ENCODE measurements at regions not wholly inside any gene's neighbourhood (a gene's known extent, or its start where the extent isn't known, plus 50 kb on each side); places are given as distances from the start of the nearest gene placed in this dataset.

DNA sequence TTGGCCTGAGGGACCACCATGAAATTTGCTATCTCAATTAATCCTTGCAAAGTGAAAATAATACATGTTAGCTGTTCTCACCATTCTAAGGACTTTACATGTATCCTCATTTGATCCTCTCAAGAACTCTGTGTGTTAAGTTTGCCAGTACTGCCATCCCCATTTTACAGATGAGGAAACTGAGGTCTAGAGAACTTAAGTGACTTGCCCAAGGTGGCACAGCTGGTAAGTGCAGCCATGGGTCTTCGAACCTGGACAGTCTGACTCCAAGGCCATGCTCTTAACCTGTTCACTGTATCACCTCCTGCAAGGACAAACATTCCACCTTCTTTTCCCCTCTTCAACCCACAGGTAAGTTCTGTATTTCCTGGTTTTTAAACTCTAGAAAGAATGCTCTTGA lies 85.3 kb upstream of the NFE2L3 start:
- Histone ChIP-seq H3K27me3 (ENCODE audit: insufficient read depth, poor library complexity, severe bottlenecking) (no peaks in the 10 kb centered on the region), H3K27ac (replicated peaks) (no peak overlapping the region), H3K4me3 (replicated peaks; ENCODE audit: insufficient read depth, low read length) (no peak overlapping the region)
- TF ChIP-seq POLR2AphosphoS5 (IDR thresholded peaks at IDR 0.05; ENCODE audit: low read depth) (no peak), GABPA (IDR thresholded peaks at IDR 0.05; ENCODE audit: low read depth) (no peak), SPI1 (IDR thresholded peaks at IDR 0.05; ENCODE audit: borderline replicate concordance, low read depth) (no peak)
- TF ChIP-seq, protein P1, sequence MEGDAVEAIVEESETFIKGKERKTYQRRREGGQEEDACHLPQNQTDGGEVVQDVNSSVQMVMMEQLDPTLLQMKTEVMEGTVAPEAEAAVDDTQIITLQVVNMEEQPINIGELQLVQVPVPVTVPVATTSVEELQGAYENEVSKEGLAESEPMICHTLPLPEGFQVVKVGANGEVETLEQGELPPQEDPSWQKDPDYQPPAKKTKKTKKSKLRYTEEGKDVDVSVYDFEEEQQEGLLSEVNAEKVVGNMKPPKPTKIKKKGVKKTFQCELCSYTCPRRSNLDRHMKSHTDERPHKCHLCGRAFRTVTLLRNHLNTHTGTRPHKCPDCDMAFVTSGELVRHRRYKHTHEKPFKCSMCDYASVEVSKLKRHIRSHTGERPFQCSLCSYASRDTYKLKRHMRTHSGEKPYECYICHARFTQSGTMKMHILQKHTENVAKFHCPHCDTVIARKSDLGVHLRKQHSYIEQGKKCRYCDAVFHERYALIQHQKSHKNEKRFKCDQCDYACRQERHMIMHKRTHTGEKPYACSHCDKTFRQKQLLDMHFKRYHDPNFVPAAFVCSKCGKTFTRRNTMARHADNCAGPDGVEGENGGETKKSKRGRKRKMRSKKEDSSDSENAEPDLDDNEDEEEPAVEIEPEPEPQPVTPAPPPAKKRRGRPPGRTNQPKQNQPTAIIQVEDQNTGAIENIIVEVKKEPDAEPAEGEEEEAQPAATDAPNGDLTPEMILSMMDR (IDR thresholded peaks at IDR 0.05; ENCODE audit: insufficient read depth, low read length), result no peak
- TF ChIP-seq, protein P2, sequence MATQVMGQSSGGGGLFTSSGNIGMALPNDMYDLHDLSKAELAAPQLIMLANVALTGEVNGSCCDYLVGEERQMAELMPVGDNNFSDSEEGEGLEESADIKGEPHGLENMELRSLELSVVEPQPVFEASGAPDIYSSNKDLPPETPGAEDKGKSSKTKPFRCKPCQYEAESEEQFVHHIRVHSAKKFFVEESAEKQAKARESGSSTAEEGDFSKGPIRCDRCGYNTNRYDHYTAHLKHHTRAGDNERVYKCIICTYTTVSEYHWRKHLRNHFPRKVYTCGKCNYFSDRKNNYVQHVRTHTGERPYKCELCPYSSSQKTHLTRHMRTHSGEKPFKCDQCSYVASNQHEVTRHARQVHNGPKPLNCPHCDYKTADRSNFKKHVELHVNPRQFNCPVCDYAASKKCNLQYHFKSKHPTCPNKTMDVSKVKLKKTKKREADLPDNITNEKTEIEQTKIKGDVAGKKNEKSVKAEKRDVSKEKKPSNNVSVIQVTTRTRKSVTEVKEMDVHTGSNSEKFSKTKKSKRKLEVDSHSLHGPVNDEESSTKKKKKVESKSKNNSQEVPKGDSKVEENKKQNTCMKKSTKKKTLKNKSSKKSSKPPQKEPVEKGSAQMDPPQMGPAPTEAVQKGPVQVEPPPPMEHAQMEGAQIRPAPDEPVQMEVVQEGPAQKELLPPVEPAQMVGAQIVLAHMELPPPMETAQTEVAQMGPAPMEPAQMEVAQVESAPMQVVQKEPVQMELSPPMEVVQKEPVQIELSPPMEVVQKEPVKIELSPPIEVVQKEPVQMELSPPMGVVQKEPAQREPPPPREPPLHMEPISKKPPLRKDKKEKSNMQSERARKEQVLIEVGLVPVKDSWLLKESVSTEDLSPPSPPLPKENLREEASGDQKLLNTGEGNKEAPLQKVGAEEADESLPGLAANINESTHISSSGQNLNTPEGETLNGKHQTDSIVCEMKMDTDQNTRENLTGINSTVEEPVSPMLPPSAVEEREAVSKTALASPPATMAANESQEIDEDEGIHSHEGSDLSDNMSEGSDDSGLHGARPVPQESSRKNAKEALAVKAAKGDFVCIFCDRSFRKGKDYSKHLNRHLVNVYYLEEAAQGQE (IDR thresholded peaks at IDR 0.05; ENCODE audit: insufficient replicate concordance, low read depth), result no peak
- no peak for DNase-seq (ENCODE audit: low read depth in 1 of 2, low spot score in 1 of 2)

DNA sequence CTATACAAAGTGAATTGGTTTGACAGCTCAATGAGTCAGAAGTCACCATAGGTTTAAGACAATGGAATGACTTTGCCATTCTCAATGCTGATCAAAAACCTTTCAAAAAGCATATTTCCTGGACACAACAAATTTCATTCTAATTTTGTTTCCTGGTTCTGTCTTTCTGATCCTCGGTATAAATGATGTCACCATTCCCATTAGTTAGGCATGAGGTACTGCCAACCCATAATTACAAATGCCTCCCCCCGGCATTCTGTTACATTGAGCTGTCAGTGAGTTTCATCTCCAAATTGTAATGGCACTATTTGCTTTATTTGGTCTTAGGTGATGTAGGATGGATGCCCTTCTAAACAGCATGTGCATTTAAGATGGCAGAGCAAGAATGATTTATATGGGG lies 81.7 kb upstream of the NFE2L3 start:
- no peaks in the 10 kb centered on the region for H3K27me3 ChIP-seq (ENCODE audit: insufficient read depth, poor library complexity, severe bottlenecking)
- TF ChIP-seq, protein P1 (IDR thresholded peaks at IDR 0.05; ENCODE audit: insufficient read depth, low read length), result no peak
- TF ChIP-seq SPI1 (IDR thresholded peaks at IDR 0.05; ENCODE audit: borderline replicate concordance, low read depth) (no peak), GABPA (IDR thresholded peaks at IDR 0.05; ENCODE audit: low read depth) (no peak), POLR2AphosphoS5 (IDR thresholded peaks at IDR 0.05; ENCODE audit: low read depth) (no peak)
- TF ChIP-seq, protein P2 (IDR thresholded peaks at IDR 0.05; ENCODE audit: insufficient replicate concordance, low read depth), result no peak
- no peak overlapping the region for H3K27ac ChIP-seq (replicated peaks)
- no peak for DNase-seq (ENCODE audit: low read depth in 1 of 2, low spot score in 1 of 2)
- H3K4me3 ChIP-seq (replicated peaks; ENCODE audit: insufficient read depth, low read length), result no peak overlapping the region

DNA sequence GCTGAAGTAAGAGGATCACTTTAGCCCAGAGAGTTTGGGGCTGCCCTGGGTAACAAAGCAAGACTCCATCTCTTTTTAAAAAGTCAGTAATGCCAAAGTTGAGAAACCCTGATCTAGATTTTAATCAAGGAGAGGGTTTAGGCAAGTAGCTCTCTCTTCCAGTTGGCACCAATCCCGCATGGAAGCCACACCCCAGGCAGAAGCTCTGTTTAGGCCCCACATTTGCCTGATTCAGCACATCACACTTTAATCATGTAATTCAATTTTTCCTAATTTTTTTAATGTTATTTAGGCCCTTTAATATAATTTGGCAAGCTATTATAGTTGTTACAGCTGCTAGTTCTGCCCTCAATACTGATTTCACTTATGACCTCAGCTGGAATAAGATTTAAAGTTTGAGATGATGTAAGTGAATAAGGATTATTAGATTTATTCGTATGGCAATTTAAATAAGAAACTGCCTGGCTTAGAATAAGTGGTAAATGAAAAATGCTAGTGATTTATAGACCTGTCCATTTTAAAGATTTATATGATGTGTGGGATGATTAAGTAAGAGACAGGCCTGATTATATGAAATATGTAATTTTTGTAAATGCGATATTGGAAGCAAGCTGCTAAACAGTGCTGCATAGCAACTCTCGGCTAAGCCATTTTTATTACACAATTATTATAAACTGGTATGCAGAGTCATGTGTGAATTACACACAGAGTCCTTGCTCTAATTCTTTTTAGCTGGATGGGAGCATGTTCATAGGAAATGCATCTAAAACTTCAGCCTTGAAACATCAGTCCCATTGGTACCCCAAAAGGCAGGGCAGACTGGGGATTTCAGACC lies 80.2 kb upstream of the NFE2L3 start:
- TF ChIP-seq, protein P2 (IDR thresholded peaks at IDR 0.05; ENCODE audit: insufficient replicate concordance, low read depth), result no peak
- TF ChIP-seq, protein P1 (IDR thresholded peaks at IDR 0.05; ENCODE audit: insufficient read depth, low read length), result no peak
- TF ChIP-seq SPI1 (IDR thresholded peaks at IDR 0.05; ENCODE audit: borderline replicate concordance, low read depth), result no peak
- Histone ChIP-seq H3K4me3 (replicated peaks; ENCODE audit: insufficient read depth, low read length) (no peak overlapping the region), H3K27ac (replicated peaks) (no peak overlapping the region), H3K27me3 (ENCODE audit: insufficient read depth, poor library complexity, severe bottlenecking) (no peaks in the 10 kb centered on the region)
- DNase-seq (ENCODE audit: low read depth in 1 of 2, low spot score in 1 of 2), result no peak

Data from HL-60 (cell line).